ENCODE measurements at regions not wholly inside any gene's neighbourhood (a gene's known extent, or its start where the extent isn't known, plus 50 kb on each side); places are given as distances from the start of the nearest gene placed in this dataset.
"Not testable (repeated sequence)": the region's sequence is repeated elsewhere in the genome, so short reads cannot be mapped to it uniquely, and the experiment has no call there.

- no peak for DNase-seq
Observed at GRCh38 chr6:882084-882598, 189.2 kb upstream of the EXOC2 start.

- no peak for DNase-seq
Observed at GRCh38 chr6:878179-878578, 185.2 kb upstream of the EXOC2 start.

GRCh38 chr6:875012-875411, 182.1 kb upstream of the EXOC2 start:
- no peak for DNase-seq

GRCh38 chr6:872570-873125, 179.7 kb upstream of the EXOC2 start:
- no peak for DNase-seq

GRCh38 chr6:871503-871902, 178.6 kb upstream of the EXOC2 start:
- DNase-seq, result no peak

GRCh38 chr6:870096-870495, 177.2 kb upstream of the EXOC2 start:
- DNase-seq, result no peak

- DNase-seq, result no peak
Observed at GRCh38 chr6:868201-868600, 175.3 kb upstream of the EXOC2 start.

GRCh38 chr6:867378-867777, 174.4 kb upstream of the EXOC2 start:
- DNase-seq, result no peak

GRCh38 chr6:866316-866715, 173.4 kb upstream of the EXOC2 start:
- DNase-seq, result no peak

GRCh38 chr6:865846-866245, 172.9 kb upstream of the EXOC2 start:
- no peak for DNase-seq

GRCh38 chr6:863831-864230, 170.9 kb upstream of the EXOC2 start:
- DNase-seq, result no peak

- not testable (repeated sequence) for DNase-seq
Observed at GRCh38 chr6:863127-863526, 170.2 kb upstream of the EXOC2 start.

GRCh38 chr6:859936-860335, 167.0 kb upstream of the EXOC2 start:
- no peak for DNase-seq

- no peak for DNase-seq
Observed at GRCh38 chr6:854406-855118, 161.6 kb upstream of the EXOC2 start.

- DNase-seq, result not testable (repeated sequence)
Observed at GRCh38 chr6:852216-852615, 159.3 kb upstream of the EXOC2 start.

- DNase-seq, result no peak
Observed at GRCh38 chr6:849075-849506, 156.2 kb upstream of the EXOC2 start.

GRCh38 chr6:845566-845965, 152.6 kb upstream of the EXOC2 start:
- DNase-seq, result no peak

- no peak for DNase-seq
Observed at GRCh38 chr6:845101-845500, 152.2 kb upstream of the EXOC2 start.

GRCh38 chr6:842141-842540, 149.2 kb upstream of the EXOC2 start:
- DNase-seq, result no peak

- no peak for DNase-seq
Observed at GRCh38 chr6:841569-841968, 148.6 kb upstream of the EXOC2 start.

- DNase-seq, result no peak
Observed at GRCh38 chr6:839201-839600, 146.3 kb upstream of the EXOC2 start.

- no peak for DNase-seq
Observed at GRCh38 chr6:837380-837779, 144.4 kb upstream of the EXOC2 start.

GRCh38 chr6:836276-836853, 143.4 kb upstream of the EXOC2 start:
- no peak for DNase-seq

- DNase-seq, result no peak
Observed at GRCh38 chr6:835476-836160, 142.7 kb upstream of the EXOC2 start.
